SK-N-SH treated with all-trans-retinoic acid at 6 μM for 48 hours (cell line): ENCODE measurements at regions not wholly inside any gene's neighbourhood (a gene's known extent, or its start where the extent isn't known, plus 50 kb on each side); places are given as distances from the start of the nearest gene placed in this dataset.

Experiments used
- PPARA ChIP-seq: fragments of 250-450 bp; sonication (Bioruptor Pico); IDR thresholded peaks from 2 replicates; pipeline ENCODE4 v1.5.0; 2020; ENCODE audit warnings: mild to moderate bottlenecking, borderline replicate concordance
- ZFP30 ChIP-seq: fragments of 450-650 bp; formaldehyde crosslinking; IDR thresholded peaks from 2 replicates; pipeline ENCODE4 v1.5.0; 2022; ENCODE audit warnings: mild to moderate bottlenecking, moderate library complexity
- ZNF8 ChIP-seq: fragments of 450-650 bp; formaldehyde crosslinking; IDR thresholded peaks from 2 replicates; pipeline ENCODE4 v1.5.0; 2020; ENCODE audit warnings: mild to moderate bottlenecking, moderate library complexity
- TF ChIP-seq, protein P1 (sequence below): fragments of 250-450 bp; sonication (Bioruptor Pico); IDR thresholded peaks from 2 replicates; pipeline ENCODE4 v1.5.0; 2020; ENCODE audit warnings: mild to moderate bottlenecking, moderate library complexity
- TF ChIP-seq, protein P2 (sequence below): fragments of 250-450 bp; sonication (Bioruptor Pico); IDR thresholded peaks from 2 replicates; pipeline ENCODE4 v1.5.1; 2021; ENCODE audit warnings: mild to moderate bottlenecking, moderate library complexity
- TF ChIP-seq, protein P3 (sequence below): fragments of 250-450 bp; sonication (Bioruptor Pico); IDR thresholded peaks from 2 replicates; pipeline ENCODE4 v1.8.0; 2020; ENCODE audit warnings: mild to moderate bottlenecking, moderate library complexity, borderline replicate concordance

DNA sequence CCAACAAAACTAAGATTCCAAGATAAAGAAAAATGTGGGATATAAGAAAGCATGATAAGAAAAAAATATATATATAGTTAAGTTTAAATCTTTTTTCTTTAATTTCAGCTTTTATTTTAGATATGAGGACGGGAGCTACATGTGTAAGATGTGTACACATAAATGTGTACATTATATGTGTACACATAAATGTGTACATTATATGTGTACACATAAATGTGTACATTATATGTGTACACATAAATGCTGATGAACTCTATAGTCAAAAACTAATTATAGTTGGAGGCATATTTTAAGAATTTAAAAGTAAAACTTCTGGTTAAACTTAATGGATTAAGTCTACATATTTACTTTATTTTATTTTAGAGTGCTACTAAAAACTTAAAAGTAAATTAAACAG lies 123.6 kb downstream of the BTG1 start:
- no peak for TF ChIP-seq ZFP30
- TF ChIP-seq, protein P1, sequence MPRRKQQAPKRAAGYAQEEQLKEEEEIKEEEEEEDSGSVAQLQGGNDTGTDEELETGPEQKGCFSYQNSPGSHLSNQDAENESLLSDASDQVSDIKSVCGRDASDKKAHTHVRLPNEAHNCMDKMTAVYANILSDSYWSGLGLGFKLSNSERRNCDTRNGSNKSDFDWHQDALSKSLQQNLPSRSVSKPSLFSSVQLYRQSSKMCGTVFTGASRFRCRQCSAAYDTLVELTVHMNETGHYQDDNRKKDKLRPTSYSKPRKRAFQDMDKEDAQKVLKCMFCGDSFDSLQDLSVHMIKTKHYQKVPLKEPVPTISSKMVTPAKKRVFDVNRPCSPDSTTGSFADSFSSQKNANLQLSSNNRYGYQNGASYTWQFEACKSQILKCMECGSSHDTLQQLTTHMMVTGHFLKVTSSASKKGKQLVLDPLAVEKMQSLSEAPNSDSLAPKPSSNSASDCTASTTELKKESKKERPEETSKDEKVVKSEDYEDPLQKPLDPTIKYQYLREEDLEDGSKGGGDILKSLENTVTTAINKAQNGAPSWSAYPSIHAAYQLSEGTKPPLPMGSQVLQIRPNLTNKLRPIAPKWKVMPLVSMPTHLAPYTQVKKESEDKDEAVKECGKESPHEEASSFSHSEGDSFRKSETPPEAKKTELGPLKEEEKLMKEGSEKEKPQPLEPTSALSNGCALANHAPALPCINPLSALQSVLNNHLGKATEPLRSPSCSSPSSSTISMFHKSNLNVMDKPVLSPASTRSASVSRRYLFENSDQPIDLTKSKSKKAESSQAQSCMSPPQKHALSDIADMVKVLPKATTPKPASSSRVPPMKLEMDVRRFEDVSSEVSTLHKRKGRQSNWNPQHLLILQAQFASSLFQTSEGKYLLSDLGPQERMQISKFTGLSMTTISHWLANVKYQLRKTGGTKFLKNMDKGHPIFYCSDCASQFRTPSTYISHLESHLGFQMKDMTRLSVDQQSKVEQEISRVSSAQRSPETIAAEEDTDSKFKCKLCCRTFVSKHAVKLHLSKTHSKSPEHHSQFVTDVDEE (CRISPR knock-in tag): no peak
- TF ChIP-seq, protein P2, sequence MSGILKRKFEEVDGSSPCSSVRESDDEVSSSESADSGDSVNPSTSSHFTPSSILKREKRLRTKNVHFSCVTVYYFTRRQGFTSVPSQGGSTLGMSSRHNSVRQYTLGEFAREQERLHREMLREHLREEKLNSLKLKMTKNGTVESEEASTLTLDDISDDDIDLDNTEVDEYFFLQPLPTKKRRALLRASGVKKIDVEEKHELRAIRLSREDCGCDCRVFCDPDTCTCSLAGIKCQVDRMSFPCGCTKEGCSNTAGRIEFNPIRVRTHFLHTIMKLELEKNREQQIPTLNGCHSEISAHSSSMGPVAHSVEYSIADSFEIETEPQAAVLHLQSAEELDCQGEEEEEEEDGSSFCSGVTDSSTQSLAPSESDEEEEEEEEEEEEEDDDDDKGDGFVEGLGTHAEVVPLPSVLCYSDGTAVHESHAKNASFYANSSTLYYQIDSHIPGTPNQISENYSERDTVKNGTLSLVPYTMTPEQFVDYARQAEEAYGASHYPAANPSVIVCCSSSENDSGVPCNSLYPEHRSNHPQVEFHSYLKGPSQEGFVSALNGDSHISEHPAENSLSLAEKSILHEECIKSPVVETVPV (CRISPR knock-in tag): no peak
- no peak for TF ChIP-seq ZNF8 (CRISPR knock-in tag)
- TF ChIP-seq PPARA (CRISPR knock-in tag): no peak
- TF ChIP-seq, protein P3, sequence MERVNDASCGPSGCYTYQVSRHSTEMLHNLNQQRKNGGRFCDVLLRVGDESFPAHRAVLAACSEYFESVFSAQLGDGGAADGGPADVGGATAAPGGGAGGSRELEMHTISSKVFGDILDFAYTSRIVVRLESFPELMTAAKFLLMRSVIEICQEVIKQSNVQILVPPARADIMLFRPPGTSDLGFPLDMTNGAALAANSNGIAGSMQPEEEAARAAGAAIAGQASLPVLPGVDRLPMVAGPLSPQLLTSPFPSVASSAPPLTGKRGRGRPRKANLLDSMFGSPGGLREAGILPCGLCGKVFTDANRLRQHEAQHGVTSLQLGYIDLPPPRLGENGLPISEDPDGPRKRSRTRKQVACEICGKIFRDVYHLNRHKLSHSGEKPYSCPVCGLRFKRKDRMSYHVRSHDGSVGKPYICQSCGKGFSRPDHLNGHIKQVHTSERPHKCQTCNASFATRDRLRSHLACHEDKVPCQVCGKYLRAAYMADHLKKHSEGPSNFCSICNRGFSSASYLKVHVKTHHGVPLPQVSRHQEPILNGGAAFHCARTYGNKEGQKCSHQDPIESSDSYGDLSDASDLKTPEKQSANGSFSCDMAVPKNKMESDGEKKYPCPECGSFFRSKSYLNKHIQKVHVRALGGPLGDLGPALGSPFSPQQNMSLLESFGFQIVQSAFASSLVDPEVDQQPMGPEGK: no peak
